Retinal pigment epithelial cell (primary cell): ENCODE measurements at regions not wholly inside any gene's neighbourhood (a gene's known extent, or its start where the extent isn't known, plus 50 kb on each side); places are given as distances from the start of the nearest gene placed in this dataset.

Source experiments
- DNase-seq: peaks from one replicate; pipeline ENCODE4 v3.0.0-alpha.2; 2010; ENCODE audit warnings: low read depth
- H3K4me3 ChIP-seq: 2 replicates; pipeline ENCODE4 v1.5.1; 2011; ENCODE audit warnings: mild to moderate bottlenecking, low read length, control low read depth, moderate library complexity
- TF ChIP-seq, protein P1 (sequence below): conservative IDR thresholded peaks from 2 replicates; pipeline ENCODE4 v1.5.1; 2011; ENCODE audit warnings: low read depth, low read length, control low read depth, inconsistent platforms

- TF ChIP-seq, protein P1, sequence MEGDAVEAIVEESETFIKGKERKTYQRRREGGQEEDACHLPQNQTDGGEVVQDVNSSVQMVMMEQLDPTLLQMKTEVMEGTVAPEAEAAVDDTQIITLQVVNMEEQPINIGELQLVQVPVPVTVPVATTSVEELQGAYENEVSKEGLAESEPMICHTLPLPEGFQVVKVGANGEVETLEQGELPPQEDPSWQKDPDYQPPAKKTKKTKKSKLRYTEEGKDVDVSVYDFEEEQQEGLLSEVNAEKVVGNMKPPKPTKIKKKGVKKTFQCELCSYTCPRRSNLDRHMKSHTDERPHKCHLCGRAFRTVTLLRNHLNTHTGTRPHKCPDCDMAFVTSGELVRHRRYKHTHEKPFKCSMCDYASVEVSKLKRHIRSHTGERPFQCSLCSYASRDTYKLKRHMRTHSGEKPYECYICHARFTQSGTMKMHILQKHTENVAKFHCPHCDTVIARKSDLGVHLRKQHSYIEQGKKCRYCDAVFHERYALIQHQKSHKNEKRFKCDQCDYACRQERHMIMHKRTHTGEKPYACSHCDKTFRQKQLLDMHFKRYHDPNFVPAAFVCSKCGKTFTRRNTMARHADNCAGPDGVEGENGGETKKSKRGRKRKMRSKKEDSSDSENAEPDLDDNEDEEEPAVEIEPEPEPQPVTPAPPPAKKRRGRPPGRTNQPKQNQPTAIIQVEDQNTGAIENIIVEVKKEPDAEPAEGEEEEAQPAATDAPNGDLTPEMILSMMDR: no peak
- H3K4me3 ChIP-seq: no peak overlapping the region
- no peak for DNase-seq
Measured at GRCh38 chr5:171509467-171509866, 90.0 kb downstream of the FGF18 start.

DNA sequence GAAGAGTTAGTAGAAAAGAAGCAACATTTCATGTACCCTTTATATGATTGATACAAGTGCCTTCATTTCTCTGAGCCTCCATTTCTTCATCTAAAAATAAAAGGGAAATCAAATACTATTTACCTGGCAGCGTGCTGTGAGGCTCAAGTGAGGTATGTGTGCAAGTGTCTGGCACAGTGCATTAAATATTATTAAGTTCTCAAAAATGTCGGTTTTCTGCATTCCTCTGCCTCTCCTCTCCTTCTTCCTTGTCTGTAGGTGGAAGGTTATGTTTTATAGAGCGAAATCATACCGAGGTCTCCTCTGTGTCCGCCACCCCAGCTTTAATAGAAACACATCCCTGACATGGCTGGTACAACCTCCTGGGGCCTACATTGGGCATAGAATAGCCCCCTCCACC is 93.0 kb downstream of the FGF18 start:
- no peak for DNase-seq
- no peak overlapping the region for H3K4me3 ChIP-seq
- TF ChIP-seq, protein P1: no peak

DNA sequence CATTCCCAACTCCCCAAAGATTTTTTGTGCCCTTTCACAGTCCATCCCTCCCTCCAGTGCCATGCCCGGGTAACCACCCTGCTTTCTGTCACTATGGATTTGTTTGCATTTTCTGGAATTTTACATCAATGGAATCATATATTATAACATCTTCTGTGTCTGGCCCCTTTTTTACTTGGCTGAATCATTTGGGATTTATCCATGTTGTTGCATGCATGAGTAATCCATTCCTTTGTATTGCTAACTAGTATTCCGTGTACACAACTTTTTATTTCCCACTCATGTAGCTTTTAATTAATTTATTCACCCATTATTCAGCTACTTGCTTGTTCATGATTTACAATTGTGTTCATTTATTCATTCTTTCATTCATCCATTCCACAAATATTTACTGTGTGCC is 94.1 kb downstream of the FGF18 start:
- DNase-seq: no peak
- TF ChIP-seq, protein P1: no peak

GRCh38 chr5:171518916-171519315 is 99.5 kb downstream of the FGF18 start:
- no peak for DNase-seq
- TF ChIP-seq, protein P1: no peak

More for the DNA sequence above, 94.1 kb downstream of the FGF18 start:
- no peak overlapping the region for H3K4me3 ChIP-seq

GRCh38 chr5:171520300-171521174 is 101.1 kb downstream of the FGF18 start:
- TF ChIP-seq, protein P1: no peak
- no peak overlapping the region for H3K4me3 ChIP-seq
- DNase-seq: no peak

More at GRCh38 chr5:171518916-171519315, 99.5 kb downstream of the FGF18 start:
- H3K4me3 ChIP-seq: no peak overlapping the region

DNA sequence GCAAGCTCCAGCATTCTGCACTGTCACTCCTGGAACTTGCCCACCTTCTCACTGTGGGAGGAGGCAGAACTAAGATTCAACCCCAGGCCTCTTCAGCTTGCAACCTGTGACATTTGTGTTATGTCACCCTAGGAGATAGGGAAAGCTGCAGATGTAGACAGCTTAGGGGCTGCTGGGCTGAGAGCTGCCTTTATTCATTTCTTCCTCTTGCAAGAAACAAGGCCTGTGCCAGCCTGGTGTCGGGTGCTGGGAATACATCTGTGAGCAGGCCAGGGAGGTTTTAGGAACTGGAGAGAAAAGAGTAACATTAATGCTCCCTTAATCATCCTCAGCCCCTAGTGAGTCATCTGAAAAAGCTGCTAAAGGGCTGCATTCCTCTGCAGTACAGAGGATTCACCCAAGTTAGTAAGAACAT is 101.8 kb downstream of the FGF18 start:
- TF ChIP-seq, protein P1: peak; percentile 17
- H3K4me3 ChIP-seq: no peak overlapping the region
- peak; percentile 76 for DNase-seq

DNA sequence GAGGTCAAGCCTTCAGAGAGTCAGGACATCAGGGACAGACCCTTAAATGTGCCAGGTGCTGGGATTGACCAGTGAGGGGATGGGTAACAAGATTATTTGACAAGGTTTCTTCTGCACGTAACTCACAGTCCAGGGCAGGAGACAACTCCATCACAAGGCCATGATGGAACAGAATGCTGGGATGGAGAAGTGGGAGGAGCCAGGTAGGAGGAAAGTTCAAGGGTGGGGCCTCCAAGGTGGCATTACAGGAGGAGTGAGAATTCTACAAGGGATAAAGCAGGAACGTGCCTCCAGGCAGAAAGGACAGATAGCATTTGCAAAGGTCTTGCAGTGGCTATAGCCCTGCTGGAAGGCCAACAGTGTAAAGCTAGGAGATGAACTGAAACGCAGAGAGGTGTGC is 102.2 kb downstream of the FGF18 start:
- TF ChIP-seq, protein P1: no peak
- no peak overlapping the region for H3K4me3 ChIP-seq
- DNase-seq: no peak
